ENCODE measurements at regions not wholly inside any gene's neighbourhood (a gene's known extent, or its start where the extent isn't known, plus 50 kb on each side); places are given as distances from the start of the nearest gene placed in this dataset.
A peak's percentile ranks its signal among the peaks of the same experiment; 100 is the strongest.
"Not testable (repeated sequence)": the region's sequence is repeated elsewhere in the genome, so short reads cannot be mapped to it uniquely, and the experiment has no call there.

GRCh38 chr4:130703211-130703935 lies 1607.4 kb downstream of the C4orf33 start:
- no peak for DNase-seq

GRCh38 chr4:130705023-130705422 lies 1609.1 kb downstream of the C4orf33 start:
- DNase-seq: peak; percentile 9

- DNase-seq: no peak
These were observed 1616.1 kb downstream of the C4orf33 start for GRCh38 chr4:130712038-130712437.

- DNase-seq: no peak
These were observed 1618.1 kb downstream of the C4orf33 start for GRCh38 chr4:130714006-130714405.

GRCh38 chr4:130722361-130722760 lies 1626.4 kb downstream of the C4orf33 start:
- DNase-seq: no peak

GRCh38 chr4:130736436-130737185 lies 1640.7 kb downstream of the C4orf33 start:
- DNase-seq: no peak

- no peak for DNase-seq
These were observed 1642.3 kb downstream of the C4orf33 start for GRCh38 chr4:130738233-130738632.

- peak; percentile 72 for DNase-seq
These were observed 1651.9 kb downstream of the C4orf33 start for GRCh38 chr4:130747842-130748241.

GRCh38 chr4:130753926-130754325 lies 1658.0 kb downstream of the C4orf33 start:
- DNase-seq: no peak

- no peak for DNase-seq
These were observed 1664.3 kb downstream of the C4orf33 start for GRCh38 chr4:130760246-130760645.

GRCh38 chr4:130767384-130767783 lies 1671.4 kb downstream of the C4orf33 start:
- not testable (repeated sequence) for DNase-seq

- DNase-seq: not testable (repeated sequence)
These were observed 1677.0 kb downstream of the C4orf33 start for GRCh38 chr4:130772966-130773365.

GRCh38 chr4:130808492-130808891 lies 1712.5 kb downstream of the C4orf33 start:
- peak; percentile 67 for DNase-seq

- DNase-seq: no peak
These were observed 1716.3 kb downstream of the C4orf33 start for GRCh38 chr4:130812117-130812765.

- no peak for DNase-seq
These were observed 1718.9 kb downstream of the C4orf33 start for GRCh38 chr4:130814896-130815295.

GRCh38 chr4:130820448-130820847 lies 1724.5 kb downstream of the C4orf33 start:
- peak; percentile 35 for DNase-seq

GRCh38 chr4:130825284-130825683 lies 1729.3 kb downstream of the C4orf33 start:
- no peak for DNase-seq

GRCh38 chr4:130850019-130850524 lies 1754.1 kb downstream of the C4orf33 start:
- peak; percentile 36 for DNase-seq

GRCh38 chr4:130851107-130851506 lies 1755.2 kb downstream of the C4orf33 start:
- DNase-seq: no peak

GRCh38 chr4:130851932-130852331 lies 1756.0 kb downstream of the C4orf33 start:
- DNase-seq: no peak

GRCh38 chr4:130855533-130855932 lies 1759.6 kb downstream of the C4orf33 start:
- DNase-seq: no peak

GRCh38 chr4:130859991-130860390 lies 1764.0 kb downstream of the C4orf33 start:
- no peak for DNase-seq

- DNase-seq: no peak
These were observed 1801.0 kb downstream of the C4orf33 start for GRCh38 chr4:130896920-130897319.

- no peak for DNase-seq
These were observed 1805.4 kb downstream of the C4orf33 start for GRCh38 chr4:130901321-130901720.

Data from OCI-M1 (cell line).